ENCODE measurements at regions not wholly inside any gene's neighbourhood (a gene's known extent, or its start where the extent isn't known, plus 50 kb on each side); places are given as distances from the start of the nearest gene placed in this dataset.

GRCh38 chr7:156539999-156540398, 100.6 kb upstream of the RNF32 start:
- no peak for TF ChIP-seq CTCF (IDR thresholded peaks at IDR 0.05)
- H3K27me3 ChIP-seq (ENCODE audit: low read depth): no peaks in the 10 kb centered on the region
- H3K4me1 ChIP-seq: no peaks in the 10 kb centered on the region
- ATAC-seq: no peak
- H3K36me3 ChIP-seq: no peaks in the 10 kb centered on the region
- H3K27ac ChIP-seq: no peak overlapping the region
- intact Hi-C loops (cut with DNase I): no loop called here
- no peaks in the 10 kb centered on the region for H3K9me3 ChIP-seq
- DNase-seq: no peak
- H3K4me3 ChIP-seq: no peak overlapping the region

GRCh38 chr7:156537006-156537405, 103.6 kb upstream of the RNF32 start:
- no peak for TF ChIP-seq CTCF (IDR thresholded peaks at IDR 0.05)
- no peaks in the 10 kb centered on the region for H3K27me3 ChIP-seq (ENCODE audit: low read depth)
- no peak overlapping the region for H3K4me3 ChIP-seq
- no peak overlapping the region for H3K27ac ChIP-seq
- intact Hi-C loops (cut with DNase I): no loop called here
- no peaks in the 10 kb centered on the region for H3K4me1 ChIP-seq
- H3K36me3 ChIP-seq: no peaks in the 10 kb centered on the region
- no peaks in the 10 kb centered on the region for H3K9me3 ChIP-seq
- ATAC-seq (no peak), DNase-seq (no peak)

GRCh38 chr7:156534925-156535324, 105.6 kb upstream of the RNF32 start:
- no peaks in the 10 kb centered on the region for H3K9me3 ChIP-seq
- no peaks in the 10 kb centered on the region for H3K36me3 ChIP-seq
- intact Hi-C loops (cut with DNase I): no loop called here
- H3K27me3 ChIP-seq (ENCODE audit: low read depth): no peaks in the 10 kb centered on the region
- DNase-seq (no peak), ATAC-seq (no peak)
- no peaks in the 10 kb centered on the region for H3K4me1 ChIP-seq
- no peak overlapping the region for H3K4me3 ChIP-seq
- H3K27ac ChIP-seq: no peak overlapping the region
- no peak for TF ChIP-seq CTCF (IDR thresholded peaks at IDR 0.05)

- intact Hi-C loops (cut with DNase I): no loop called here
- no peaks in the 10 kb centered on the region for H3K36me3 ChIP-seq
- no peak overlapping the region for H3K4me3 ChIP-seq
- no peaks in the 10 kb centered on the region for H3K4me1 ChIP-seq
- ATAC-seq (no peak), DNase-seq (no peak)
- no peak for TF ChIP-seq CTCF (IDR thresholded peaks at IDR 0.05)
- H3K27ac ChIP-seq: no peak overlapping the region
- no peaks in the 10 kb centered on the region for H3K27me3 ChIP-seq (ENCODE audit: low read depth)
- H3K9me3 ChIP-seq: no peaks in the 10 kb centered on the region
These were observed 106.6 kb upstream of the RNF32 start for GRCh38 chr7:156533964-156534363.

- no peaks in the 10 kb centered on the region for H3K4me1 ChIP-seq
- intact Hi-C loops (cut with DNase I): no loop called here
- TF ChIP-seq CTCF (IDR thresholded peaks at IDR 0.05): no peak
- DNase-seq (no peak), ATAC-seq (no peak)
- H3K27me3 ChIP-seq (ENCODE audit: low read depth): no peaks in the 10 kb centered on the region
- no peaks in the 10 kb centered on the region for H3K36me3 ChIP-seq
- H3K27ac ChIP-seq: no peak overlapping the region
- no peaks in the 10 kb centered on the region for H3K9me3 ChIP-seq
- H3K4me3 ChIP-seq: no peak overlapping the region
These were observed 107.2 kb upstream of the RNF32 start for GRCh38 chr7:156533420-156533819.

- intact Hi-C loops (cut with DNase I): no loop called here
- no peak for TF ChIP-seq CTCF (IDR thresholded peaks at IDR 0.05)
- H3K4me3 ChIP-seq: no peak overlapping the region
- H3K27me3 ChIP-seq (ENCODE audit: low read depth): no peaks in the 10 kb centered on the region
- no peaks in the 10 kb centered on the region for H3K4me1 ChIP-seq
- no peaks in the 10 kb centered on the region for H3K36me3 ChIP-seq
- no peaks in the 10 kb centered on the region for H3K9me3 ChIP-seq
- DNase-seq (no peak), ATAC-seq (no peak)
- no peak overlapping the region for H3K27ac ChIP-seq
These were observed 108.5 kb upstream of the RNF32 start for GRCh38 chr7:156532016-156532602.

All from lower lobe of right lung (tissue), 2 donors.